NCI-H128 (cell line): ENCODE measurements at regions not wholly inside any gene's neighbourhood (a gene's known extent, or its start where the extent isn't known, plus 50 kb on each side); places are given as distances from the start of the nearest gene placed in this dataset.
"Not testable (repeated sequence)": the region's sequence is repeated elsewhere in the genome, so short reads cannot be mapped to it uniquely, and the experiment has no call there.

ENCODE experiments used
- DNase-seq: peaks from one replicate; lab custom pipeline; 2025; ENCODE audit not compliant: unreplicated experiment; lab: John Stamatoyannopoulos, UW

- DNase-seq = no peak
Measured at GRCh38 chr2:8587920-8588830, 93.7 kb upstream of the ID2 start.

- DNase-seq = no peak
Measured at GRCh38 chr2:8588831-8589191, 93.0 kb upstream of the ID2 start.

DNA sequence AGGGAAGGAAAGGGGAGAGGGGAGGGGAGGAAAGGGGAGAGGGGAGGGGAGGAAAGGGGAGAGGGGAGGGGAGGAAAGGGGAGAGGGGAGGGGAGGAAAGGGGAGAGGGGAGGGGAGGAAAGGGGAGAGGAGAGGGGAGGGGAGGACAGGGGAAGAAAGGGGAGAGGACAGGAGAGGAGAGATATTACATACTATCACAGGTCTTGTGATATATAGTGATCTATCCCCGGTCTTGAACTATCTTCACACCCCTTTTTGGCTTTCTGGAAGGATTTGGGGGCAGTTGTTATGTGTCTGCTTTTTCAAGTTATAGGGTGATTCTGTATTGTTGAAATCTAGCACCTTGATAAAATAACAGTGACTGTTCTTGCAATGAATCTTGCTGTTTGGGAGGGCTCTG is 92.1 kb upstream of the ID2 start:
- no peak for DNase-seq

- DNase-seq = no peak
Measured at GRCh38 chr2:8590938-8591337, 90.9 kb upstream of the ID2 start.

DNA sequence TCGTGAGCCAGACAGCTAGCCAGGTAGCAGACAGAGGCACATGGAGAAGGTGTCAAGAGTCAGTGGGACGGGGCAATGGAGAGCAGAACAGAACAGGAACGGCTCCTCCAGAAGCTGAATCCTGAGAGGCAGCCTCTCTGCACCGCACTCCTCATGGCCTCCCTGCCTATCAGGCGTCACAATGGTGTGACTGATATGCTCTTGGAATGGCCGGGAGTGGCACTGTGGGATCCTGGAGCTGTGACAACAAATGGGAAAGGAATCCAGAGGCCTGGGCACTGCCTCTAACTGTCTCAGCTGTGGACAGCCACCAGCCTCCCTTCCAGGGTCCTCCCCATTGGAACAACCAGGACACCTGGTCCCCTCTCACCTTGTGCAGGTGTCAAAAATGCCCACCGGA is 89.1 kb upstream of the ID2 start:
- no peak for DNase-seq

DNA sequence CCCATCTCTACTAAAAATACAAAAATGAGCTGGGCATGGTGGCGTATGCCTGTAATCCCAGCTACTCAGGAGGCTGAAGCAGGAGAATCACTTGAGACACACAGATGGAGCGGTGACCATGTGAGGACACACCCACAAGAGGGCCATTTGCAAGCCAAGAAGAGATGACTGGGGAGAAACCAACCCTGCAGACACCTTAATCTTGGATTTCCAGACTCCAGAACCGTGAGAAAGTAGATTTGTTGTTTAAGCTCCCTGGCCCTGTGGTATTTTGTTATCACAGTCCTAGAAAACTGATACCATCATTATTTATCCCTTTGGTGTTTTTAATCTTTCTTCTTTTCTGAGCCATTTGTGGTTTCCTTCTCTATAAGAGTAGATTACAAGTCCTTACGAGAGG is 88.6 kb upstream of the ID2 start:
- DNase-seq = no peak

GRCh38 chr2:8594731-8595427 is 87.0 kb upstream of the ID2 start:
- DNase-seq = no peak

- DNase-seq = no peak
Measured at GRCh38 chr2:8595428-8595805, 86.4 kb upstream of the ID2 start.

DNA sequence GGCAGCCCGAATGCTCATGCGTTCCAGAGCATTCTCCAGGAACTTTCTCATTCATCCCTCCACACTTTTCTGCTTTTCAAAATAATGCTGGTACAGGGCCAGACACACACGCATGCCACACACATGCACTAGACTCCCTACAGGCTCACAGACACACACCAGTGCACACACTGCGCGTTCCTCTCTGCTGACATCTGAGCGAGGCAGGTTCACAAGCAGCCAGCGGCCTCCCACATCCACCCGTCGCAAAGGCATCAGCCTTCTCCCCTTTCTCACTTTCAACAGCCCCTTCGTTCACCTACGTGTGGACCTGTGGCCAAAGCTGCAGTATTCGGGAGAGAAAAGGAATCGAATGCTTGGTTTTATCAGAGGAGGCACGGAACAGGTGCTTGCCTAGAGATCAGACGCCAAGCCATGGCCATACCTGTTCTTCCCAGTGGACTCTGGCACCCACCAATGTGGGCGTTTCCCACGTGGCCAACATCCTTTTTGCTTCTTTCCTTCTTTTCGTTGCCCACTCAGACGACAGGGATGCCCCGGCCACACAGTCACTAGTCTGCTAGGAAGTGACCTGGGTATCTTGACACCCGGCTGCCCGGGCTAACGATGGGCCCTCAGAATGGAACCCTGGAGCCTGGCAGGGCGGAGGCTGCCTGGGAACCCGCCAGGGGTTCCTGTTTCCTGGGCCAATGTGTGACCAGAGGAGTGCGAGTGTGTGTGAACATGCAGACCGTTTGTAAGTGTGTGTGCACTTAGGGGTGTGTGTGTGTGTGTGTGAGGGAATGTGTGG is 85.8 kb upstream of the ID2 start:
- DNase-seq = no peak

DNA sequence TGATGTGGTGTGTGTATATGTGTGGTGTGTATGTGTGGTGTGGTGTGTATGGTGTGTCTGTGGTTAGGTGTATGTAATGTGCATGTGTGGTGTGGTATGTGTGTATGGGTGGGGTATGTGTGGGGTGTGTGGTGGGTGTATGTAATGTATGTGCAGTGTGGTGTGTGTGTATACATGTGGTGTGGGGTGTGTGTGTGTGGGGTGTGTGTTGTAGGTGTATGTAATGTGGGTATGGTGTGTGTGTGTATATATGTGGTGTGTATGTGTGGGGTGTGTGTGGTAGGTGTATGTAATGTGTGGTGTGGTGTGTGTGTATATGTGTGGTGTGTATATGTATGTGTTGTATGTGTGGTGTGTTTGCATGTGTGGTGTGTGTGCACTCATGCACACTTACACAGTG is 84.8 kb upstream of the ID2 start:
- DNase-seq = no peak

- no peak for DNase-seq
Measured at GRCh38 chr2:8597559-8598225, 84.2 kb upstream of the ID2 start.

DNA sequence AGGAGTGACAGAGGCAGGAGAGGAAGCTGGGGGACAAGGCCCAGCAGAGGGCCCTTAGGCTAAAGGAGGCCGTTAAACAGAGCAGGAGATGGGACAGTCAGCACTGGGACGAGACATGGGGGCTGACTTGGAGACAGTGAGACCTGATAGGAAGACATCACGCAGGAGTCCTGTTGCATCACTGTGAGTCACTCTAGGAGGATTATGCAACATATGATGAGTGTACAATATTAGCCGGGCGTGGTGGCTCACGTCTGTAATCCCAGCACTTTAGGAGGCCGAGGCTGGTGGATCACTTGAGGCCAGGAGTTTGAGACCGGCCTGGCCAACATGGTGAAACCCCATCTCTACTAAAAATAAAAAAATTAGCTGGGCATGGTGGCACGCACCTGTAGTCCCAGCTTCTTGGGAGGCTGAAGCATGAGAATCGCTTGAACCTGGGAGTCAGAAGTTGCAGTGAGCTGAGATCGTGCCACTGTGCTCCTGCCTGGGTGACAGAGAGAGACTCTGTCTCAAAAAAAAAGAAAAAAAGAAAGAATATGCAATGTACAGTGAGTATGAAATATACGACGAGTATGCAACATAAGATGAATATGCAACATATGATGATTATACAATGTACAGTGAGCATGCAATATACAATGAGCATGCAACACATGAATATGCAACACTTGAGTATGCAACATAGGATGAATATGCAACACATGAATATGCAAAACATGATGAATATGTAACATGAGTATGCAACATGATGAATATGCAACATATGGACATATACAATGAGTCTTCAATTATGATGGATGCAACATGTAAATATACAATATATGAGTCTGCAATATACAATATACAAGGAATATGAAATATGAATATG is 83.3 kb upstream of the ID2 start:
- no peak for DNase-seq

GRCh38 chr2:8599421-8600242 is 82.2 kb upstream of the ID2 start:
- no peak for DNase-seq

- no peak for DNase-seq
Measured at GRCh38 chr2:8600456-8600855, 81.4 kb upstream of the ID2 start.

DNA sequence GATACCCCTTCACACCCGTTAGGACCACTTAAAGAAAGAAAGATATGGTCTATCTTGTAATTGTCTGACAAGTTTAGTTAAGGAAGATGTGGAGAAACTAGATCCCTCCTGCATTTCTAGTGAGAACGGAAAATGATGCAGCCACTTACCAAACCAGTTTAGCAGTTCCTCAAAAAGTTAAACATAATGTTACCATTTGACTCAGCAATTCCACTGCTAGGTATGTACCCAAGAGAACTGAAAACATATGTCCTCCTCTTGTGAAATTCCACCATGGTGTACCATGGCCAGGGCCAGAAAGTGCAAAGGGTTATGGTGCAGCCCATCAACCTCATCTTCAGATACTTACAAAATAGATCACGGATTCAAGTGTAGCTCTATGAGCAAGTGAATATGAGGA is 79.0 kb upstream of the ID2 start:
- no peak for DNase-seq

DNA sequence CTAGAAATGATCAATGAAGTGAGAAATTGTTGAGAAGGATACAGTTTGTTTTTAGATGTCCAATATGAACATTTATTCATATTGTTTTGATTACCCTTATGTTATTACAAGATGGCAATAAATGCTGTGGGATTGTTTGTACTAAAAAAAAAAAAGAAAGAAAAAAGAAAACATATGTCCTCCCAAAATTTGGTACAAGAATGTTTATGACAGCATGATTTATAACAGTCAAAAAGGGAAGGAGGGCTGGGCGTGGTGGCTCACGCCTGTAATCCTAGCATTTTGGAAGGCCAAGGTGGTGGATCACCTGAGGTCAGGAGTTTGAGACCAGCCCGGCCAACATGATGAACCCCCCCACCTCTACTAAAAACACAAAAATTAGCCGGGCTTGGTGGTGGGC is 78.5 kb upstream of the ID2 start:
- DNase-seq = not testable (repeated sequence)

DNA sequence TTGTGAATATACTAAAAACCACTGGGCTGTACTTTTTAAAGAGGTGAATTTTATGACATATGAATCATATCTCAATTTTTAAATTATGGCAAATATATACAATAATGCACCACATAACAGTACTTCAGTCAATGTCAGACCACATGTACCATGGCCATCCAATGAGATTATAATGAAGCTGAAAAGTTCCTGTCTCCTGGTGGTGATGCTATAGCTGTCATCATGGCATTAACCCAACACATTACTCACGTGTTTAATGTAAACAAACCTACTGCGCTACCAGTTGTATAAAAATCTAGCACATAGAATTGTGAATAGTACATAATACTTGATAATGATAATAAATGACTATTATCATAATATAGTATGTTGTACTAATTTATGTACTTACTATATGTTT is 77.6 kb upstream of the ID2 start:
- no peak for DNase-seq

DNA sequence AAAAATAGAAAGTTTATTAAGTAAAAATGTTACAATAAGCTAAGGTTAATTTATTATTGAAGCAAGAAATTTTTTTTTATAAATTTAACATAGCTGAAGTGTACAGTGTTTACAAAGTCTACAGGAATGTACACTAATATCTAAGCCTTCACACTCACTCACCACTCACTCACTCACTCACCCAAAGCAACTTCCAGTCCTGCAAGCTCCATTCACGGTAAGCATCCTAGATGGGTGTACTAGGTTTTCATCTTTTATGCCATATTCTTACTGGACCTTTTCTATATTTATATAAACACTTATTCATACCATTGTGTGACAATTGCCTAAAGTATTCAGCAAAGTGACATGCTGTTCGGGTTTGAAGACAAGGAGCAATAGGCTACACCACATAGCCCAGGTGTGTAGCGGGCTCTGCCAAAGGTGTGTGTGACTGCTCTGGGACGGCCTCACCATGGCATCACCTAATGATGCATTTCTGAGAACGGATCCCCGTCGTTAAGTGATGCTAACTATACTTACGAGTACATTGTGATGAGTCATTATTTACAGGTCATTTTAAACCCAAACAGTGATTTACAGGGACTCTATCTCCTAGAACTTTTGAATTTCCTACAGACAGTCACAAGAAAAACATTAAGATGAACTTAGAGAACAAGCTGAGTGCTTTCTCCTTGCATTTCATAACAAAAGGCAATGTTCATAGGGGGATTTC is 76.3 kb upstream of the ID2 start:
- DNase-seq = no peak

DNA sequence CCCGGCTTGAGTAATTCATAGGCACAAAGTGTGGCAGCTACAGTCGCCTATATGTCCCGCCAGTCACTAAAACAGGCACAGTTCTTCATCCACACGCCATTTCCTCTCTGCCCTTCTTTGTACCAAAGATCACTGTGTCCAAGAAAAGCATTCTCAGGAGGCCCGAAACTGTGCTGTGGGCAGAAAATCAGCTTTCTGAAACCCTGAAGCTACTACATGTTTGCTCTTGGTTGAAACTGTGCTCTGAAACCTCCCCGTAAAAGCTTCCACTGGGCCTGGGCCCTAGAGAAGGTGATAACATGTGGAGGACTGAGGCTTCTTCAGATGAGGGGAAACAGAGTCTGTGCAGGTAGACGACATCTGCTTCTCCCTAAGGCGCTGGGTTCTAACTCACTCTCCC is 75.6 kb upstream of the ID2 start:
- no peak for DNase-seq
